DMS 273 treated with DMSO at 0.1 percent for 48 hours (cell line): ENCODE measurements at regions not wholly inside any gene's neighbourhood (a gene's known extent, or its start where the extent isn't known, plus 50 kb on each side); places are given as distances from the start of the nearest gene placed in this dataset.

Source experiments
- DNase-seq: peaks from one replicate; lab custom pipeline; 2025; lab: John Stamatoyannopoulos, UW

DNA sequence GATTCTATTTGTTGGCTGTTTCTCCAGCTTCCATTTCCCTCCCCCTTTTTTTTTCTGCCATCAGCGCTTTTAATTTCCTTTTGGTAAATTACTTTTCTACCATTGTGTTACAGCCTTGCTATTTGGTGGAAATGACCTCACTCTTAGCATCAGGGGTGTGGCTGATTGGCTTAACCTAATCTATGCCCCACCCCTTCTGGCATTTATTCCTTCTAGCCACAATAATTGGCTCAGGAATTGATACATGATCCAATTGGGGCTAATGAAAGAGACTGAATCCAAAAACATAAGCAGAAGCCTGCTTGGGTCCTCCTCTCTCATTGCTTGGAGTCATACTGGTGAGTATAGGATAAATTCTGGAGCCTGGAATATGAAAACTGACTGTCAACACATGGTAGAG, 402.4 kb upstream of the LRRC4C start:
- DNase-seq, result no peak

DNA sequence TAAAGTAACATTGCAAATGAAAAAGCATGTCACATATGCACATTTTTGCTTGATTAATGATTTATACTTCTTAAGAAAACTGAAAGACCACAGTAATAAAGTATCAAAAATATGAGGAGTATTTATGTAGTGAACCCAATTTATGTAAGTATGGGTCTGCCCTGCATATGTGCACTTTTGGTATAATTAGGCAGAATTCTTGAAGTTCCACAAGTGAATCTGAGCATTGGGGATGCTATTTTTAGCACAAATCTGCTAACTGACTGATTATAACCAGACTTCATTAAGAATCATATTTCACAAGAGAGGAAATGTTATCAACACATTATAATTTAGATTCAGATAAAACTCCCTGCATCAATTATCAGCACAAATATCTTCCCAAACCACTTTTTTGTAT, 407.1 kb upstream of the LRRC4C start:
- DNase-seq, result no peak

DNA sequence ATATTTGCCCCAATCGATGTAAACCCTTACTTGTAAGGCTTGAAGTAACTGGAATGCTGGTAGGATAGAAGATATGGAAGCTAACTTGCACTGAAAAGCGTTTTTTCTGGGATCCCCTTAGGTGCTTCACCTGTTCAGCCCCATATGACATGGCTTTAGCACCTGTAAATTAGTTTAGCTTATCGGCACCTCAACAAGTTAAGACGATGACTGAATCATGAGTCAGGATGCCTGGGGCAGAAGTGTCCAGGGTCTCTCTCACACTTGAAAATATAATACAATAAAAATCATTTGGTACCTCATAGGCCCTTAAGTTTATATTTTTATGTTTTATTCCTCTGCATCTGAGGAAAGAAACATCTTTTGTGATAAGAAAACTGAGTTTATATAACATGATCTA, 409.2 kb upstream of the LRRC4C start:
- no peak for DNase-seq

DNA sequence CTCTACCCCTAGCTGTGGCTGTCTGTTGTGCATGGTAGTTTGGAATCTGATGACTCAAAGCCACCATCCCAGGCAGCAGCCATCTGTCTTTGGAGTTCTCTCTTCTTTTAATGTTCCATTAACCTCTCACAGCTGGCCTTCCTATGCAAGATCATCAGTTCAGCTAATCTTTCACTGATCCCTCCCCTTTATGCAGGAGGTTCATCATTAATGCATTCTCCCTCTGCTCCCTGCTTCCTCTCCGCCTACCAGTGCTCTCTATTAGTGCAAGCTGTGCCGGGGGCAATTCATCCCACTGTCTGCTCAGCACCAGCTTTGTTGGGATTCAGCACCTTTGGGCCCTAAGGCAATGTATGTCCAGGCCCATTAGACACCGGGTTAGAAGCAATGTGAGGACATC, 413.0 kb upstream of the LRRC4C start:
- DNase-seq, result no peak

DNA sequence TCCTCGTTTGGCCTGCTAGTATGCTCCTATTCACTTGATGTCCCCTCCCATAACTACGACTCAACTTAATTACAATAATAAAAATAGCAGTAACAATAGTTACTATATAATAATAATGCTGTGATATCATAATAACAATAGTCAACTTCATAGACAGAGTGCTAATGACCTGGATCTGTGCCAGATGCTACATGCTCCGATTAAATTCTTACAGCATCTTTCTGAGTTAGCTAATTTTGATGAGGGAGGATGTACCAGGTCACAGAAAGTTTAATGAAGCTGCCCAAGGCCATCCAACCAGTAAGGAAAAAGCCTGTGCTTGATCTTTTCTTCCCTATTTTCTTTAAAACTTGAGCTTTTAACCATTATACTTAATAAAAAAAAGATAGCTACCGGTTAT, 413.4 kb upstream of the LRRC4C start:
- no peak for DNase-seq

DNA sequence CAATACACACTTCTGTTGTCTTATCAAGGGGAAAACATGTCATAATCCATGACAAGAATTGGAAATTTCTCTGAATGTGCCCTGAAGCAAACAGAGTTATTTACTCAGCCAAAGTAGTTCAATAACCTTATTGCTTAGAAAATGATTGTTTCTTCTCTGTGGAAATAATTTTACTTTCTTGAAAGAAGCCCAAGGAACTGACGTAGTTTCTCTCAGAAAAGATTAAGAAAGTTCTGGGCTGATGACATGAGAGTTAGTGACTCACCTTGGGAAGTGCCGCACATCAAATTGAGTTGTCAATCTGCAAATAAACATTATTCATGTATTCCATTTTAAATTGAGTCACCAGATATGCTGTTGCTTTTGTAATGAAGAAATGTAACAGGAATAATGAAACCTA, 418.6 kb upstream of the LRRC4C start:
- no peak for DNase-seq

DNA sequence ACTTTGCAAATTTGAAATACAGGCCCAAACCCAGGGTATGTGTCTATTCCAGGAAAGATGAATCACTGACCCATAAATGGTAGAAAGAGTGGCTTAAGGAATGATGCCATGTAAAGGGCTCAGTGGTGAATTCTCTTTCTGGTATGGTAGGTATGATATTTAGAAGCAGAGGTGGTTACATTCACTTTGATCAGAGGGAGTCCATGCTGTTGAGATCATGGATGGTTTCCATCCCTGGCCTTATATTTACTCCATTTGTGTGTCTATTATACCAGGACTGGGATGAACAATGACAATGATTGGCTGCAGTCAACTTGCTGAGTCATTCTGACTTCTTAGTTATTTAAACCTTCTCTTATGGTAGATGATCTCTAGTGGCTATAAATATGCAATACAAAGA, 419.8 kb upstream of the LRRC4C start:
- no peak for DNase-seq

DNA sequence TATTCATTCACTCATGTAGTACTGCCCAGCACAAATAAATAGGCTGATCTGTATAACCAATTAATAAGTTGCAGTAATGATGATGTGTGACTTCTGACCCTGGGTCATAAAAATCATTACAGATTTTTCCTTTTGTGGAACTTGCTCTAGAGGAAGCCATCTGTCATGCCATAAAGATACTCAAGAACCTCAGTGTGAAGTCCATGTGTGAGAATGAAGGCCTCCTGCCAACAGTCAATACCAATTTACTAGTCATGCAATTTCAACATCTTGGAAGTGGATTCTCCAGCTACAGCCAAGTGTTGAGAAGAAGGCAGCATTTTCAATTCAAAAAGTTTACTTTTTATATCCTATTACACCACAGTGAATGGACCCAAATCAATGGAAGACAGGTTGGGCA, 435.6 kb upstream of the LRRC4C start:
- no peak for DNase-seq

DNA sequence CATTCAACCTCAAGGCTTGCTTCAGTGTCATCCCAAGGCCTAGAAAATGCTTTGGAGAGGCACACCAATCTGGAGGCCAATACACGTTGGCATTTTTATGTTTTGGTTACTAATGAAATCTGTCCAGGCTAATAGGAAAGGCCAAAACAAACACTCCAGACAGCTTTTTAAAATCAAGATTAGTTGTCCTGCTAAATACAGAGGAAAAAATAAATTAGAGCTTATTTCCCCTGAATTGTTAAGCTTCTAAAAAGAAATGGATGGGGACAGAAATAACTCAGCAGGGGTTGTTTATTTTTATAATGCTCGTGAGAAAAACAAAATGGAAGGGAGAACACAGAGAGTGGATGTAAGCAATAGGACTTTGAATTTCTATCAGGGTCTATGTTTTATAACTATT, 438.5 kb upstream of the LRRC4C start:
- DNase-seq, result no peak

DNA sequence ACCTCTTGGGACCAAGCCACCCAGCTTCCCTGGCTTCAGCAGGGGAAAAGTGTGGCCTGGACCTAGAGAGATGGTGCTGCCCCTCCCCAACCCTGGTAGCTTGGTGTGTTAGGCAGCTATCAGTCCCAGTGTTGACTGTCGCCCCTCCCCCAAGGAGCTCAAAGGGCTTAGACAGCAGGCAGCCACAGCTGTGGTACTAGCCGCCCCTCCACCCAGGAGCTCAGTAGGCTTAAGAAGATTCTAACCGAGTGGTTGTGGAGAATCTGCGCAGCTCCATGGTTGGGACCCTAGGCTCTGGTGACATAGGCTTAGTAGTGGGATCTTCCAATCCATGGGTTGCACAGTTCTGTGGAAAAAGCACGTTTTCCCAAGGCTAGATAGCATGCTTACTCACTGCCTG, 458.4 kb upstream of the LRRC4C start:
- no peak for DNase-seq

DNA sequence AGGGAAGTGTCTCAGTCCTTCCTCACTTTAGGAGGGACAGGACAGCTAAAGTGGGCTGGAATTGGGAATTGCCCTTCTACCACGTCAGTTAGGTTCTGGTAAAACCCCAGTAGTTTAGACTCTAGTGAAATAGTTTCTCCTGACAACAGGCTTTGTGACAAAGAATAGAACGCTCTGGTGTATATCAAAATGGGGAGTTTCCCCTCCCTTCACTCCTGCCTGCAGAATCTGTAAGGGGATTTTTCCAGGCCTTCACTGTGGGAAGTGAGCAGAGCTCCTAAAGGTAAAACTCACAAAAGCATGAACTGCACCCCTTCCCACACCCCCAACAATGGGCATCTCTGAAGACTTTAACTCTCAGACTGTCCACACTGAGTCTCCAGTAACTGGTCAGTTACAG, 460.9 kb upstream of the LRRC4C start:
- DNase-seq, result no peak

DNA sequence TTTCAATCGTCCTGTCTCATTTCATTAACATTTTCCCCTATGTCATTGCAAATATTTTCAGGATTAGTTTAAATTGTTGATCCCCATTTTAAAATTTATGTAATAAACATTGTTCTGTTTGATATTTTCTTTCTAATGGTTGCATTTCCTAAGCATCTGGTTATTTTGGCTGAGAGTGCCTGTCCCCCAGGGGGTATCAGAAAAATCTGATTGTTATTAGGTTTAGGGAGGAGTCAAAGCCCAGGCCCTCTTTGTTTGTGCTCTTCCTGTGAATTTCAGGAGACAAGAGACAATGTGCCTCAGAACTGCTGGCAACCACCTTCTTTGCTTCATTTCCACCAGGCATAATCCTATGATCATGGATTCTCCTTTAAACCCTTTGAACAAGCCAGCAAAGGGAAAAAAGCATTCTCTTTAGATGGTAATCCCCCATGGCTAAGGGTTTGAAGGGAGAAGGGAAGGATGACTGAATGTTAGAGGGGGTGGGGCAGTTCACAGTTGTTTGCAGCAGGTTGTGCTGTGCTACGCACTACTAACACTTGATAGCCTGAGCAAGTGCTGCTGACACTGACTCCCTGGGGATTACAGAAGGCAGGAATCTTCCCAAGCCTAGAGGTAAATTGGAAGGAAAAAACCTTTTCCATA, 462.4 kb upstream of the LRRC4C start:
- DNase-seq, result no peak

DNA sequence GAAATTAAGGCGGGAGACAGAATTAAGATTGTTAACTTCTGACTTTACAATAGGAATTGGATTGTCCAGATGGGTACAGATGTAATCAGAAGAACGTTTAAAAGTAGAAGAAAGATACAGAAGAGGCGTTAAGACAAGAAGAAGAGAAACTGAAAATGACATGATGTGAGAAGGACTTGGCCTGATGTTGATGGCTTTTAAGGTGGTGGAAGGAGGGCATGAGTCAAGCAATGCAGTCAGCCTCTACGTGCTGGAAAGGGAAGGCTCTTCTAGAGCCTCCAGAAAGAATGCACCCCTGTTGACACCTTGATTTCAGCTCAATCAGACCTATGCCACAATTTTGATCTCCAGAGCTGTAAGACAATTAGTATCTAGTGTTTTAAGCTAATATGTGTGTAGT, 466.9 kb upstream of the LRRC4C start:
- no peak for DNase-seq

DNA sequence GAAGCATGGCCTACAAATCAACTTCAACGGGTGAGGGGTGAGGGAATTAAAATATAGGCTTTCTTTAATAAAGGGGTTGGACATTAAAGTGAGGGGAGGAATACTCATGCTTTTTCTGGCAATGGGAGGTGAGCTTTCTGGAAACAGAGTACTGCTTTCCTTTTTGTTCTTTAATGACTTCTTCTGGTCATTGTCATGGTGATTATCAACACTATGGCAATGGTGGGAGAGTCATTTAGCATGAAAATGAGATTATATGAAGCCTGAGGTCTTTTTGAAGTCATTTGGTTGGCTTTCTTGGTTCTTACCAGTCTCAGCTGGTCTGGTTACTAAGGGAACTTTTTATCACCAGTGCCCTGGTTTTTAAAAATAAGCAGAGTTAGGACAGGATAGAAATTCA, 475.8 kb upstream of the LRRC4C start:
- DNase-seq, result no peak

DNA sequence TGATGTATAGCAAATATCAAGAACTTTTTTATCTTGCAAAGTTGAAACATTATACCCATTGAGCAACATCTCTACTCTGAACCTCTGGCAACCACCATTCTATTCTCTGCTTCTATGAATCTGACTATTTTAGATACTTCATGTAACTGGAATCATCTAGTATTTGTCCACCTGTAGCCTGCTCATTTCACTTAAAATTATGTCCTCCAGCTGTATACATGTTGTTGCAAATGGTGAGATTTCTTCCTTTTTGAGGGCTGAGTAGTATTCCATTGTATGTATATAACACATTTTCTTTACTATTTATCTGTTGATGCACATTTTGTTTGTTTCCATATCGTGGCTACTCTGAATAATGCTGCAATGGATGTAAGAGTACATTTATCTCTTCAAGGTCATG, 476.3 kb upstream of the LRRC4C start:
- DNase-seq, result no peak

DNA sequence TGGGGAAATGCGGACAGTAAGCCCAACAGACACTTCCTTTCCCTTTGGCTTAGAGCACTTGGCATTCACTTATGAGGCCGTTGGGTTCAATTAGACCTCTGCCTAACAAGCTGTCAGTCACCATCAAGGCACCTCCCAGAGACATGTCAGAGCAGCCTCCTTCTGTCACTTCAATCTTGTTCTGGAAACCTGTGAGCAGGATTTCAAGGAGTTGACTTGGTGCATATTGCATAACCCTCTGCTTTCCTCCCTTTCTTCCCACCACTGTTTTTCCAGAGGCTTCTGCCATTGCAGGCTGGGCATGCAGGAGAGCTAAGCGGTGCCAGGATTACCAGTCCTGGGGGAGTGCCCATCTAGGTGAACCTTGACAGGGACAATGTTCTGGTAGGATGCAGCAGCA, 484.2 kb upstream of the LRRC4C start:
- no peak for DNase-seq

DNA sequence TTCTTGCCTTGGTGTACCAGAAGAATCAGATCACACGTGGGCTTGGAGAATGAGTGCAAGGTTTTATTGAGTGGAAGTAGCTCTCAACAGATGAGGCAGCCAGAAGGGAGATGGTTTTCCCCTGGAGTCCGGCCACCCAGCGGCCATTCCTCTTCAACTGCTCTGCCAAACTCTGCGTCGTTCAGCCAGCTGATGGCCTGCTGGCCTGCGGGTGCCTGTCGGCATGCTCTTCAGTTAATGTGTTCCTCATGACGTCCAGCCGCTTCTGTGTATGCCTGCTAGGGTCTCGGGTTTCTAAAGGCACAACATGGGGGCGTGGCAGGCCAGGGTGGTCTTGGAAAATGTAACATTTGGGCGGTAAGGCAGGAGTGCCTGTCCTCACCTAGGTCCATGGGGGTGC, 487.9 kb upstream of the LRRC4C start:
- DNase-seq, result no peak

DNA sequence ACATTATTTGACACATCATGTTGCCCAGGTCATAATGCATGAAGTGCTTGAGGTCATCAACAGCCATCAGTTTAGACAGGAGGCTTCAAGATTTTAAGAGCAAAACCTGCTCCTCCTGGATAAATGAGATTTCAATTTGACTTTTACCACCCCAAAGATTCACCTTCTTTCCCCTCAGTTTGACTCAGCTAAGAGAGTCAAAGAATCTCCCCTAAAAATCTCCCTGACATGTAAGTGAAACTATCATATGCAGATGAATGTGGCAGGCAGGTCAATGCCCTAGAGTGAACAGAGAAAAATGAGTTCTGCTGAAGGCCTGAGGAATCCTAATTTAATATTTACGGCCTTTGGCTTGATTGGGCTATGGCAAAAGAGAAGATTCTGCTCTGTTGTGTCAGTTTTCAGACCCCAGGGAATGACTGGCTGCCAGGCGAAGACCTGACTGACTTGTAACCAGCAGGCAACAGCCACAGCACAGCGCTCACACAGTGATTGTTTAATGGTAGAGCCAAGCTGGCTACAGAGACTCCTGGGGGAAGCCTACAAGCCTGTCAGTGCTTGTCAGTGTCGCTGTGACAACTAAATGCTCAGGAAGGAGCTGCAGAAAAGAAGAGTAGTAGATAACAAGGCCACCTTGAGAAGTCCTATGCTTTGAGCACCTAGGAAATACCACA, 491.2 kb upstream of the LRRC4C start:
- DNase-seq, result no peak

DNA sequence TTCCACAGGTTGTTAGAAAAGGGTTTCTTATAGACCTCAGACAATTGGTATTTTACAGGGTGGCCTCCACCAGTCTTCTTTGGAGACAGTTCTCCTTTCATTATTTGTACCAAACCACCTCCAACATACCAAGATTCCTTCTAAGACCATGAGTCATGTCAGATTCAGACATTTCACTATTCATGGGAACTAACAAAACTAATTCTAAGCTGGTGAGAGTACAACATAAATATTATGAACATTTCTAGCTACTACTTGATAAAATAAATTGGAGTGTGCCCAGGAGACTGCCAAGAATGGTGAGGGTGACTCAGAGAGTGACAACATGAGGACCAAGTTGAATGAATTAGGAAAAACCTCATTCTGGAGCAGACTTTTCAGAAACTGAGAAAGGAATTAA, 494.6 kb upstream of the LRRC4C start:
- DNase-seq, result no peak

DNA sequence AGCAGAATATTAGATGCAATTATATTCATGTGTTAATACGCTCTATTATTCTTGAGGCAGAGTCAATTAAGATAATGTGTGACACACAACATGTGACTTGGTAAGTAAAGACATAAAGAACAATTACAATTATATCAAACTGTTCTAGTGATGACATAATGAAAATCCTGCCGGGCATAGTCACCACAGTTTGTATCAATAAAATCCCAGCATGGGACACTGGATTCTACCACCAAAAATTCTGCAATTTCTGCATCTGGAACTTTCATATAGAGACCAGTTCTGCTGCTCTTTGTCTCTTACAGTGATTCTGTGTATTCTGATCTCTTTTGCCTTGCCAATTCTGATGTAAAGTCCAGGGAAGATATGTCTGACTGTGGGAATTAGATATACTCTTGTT, 495.6 kb upstream of the LRRC4C start:
- DNase-seq, result no peak

DNA sequence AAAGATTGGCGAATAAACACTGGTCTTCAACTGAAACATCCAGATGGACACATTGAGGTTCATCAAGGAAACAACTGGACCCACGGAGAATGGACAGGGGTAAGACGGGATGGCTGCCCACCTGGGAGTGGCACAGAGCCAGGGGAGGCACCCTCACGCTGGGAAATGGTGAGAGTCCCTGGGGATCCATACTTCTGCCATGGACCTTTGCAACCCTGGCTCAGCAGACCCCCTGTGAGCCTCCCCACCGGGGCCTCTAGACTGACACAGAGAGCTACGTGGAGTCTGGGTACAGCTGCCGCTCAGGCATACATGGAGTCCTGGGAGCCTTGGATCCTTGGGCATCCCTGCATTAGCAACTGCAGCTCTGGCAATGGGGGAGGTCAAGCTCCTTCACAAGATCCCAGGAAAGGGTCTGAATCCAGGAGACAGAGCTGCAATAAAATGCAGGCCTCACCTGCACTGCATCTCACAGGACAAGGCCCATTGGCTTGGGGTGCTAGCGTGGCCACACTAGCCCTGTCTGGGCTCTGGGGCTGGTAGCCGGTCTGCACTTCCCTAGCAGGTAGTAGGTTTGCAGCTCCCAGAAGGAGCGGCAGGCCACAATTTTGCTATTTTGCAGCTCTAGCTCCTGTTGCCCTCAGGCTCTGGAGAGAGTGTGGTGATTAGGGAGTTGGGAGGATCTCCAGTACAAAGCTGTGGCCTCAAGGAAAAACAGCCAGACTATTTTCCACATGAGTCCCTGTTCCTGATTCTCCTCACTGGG, 496.4 kb upstream of the LRRC4C start:
- DNase-seq, result no peak

DNA sequence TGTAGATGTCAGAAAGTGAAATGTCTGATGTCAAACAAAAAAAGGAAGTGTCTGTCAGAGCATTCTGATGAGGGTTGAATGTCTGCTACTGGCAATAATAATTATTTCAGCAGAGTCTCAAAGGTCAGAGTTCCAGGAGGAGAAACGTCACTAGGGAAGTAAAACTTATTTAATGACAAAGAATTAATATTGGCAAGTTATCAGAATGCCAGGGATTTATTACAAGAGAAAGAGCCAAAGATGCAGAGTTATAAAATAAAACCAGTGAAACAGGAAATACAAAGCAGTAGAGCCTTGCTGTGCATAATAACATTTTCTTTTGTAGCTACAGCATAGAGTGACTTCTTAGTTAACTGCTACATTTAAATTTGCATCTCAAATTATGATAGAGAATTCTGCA, 504.0 kb upstream of the LRRC4C start:
- no peak for DNase-seq

DNA sequence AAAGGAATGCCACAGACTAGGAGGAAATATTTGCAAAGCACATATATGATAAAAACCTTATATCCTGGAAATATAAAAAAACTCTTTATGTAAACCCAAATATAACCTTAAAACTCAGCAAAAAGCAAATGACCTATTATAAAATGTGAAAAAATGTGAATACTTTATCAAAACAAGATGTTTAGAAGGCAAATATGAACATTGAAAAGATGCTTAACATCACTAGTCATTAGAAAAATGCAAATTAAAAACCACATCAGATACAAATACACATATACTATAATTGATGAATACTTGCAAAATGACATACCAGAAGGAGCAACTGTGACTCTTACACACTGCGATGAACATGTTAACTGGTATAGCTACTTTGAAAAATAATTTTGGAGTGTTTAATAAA, 511.2 kb upstream of the LRRC4C start:
- no peak for DNase-seq

DNA sequence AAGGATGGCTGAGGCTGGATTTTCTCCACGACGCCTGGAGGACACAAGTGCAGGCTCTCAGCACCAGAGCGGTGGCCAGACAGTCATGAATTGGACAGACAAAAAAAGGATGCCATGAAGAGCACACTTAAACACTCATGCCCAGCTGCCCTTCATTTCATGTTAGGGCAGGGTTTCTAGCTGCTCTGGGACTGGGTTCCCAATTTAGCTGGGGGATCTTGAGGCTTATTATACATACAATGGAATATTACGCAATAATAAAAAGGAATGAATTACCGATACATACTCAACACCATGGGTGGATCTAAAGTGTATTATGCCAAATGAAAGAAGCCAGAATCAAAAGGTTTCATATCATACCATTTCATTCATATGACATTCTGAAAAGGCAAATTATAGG, 512.1 kb upstream of the LRRC4C start:
- DNase-seq, result no peak
